HepG2 (cell line): ENCODE measurements at regions not wholly inside any gene's neighbourhood (a gene's known extent, or its start where the extent isn't known, plus 50 kb on each side); places are given as distances from the start of the nearest gene placed in this dataset.

Experiments
- ATAC-seq: fragments of 200-7000 bp; cut with Tn5 transposase; 3 replicates; pipeline ENCODE4 v1.9.1; 2020; ENCODE audit warnings: mild to moderate bottlenecking, moderate library complexity
- BruUV-seq: library from RNA; stranded (reverse); fragments of 400-500 nt; replicated peaks from 2 replicates; lab custom pipeline; 2021; lab: Mats Ljungman, UMichigan
- CTCF ChIA-PET: fragments of 300-600 bp; formaldehyde crosslinking; extraction: SDS; loops from one replicate; lab custom pipeline; 2021; ENCODE audit warnings: low total read pairs, inconsistent platforms, low intra/inter-chr PET ratio; lab: Yijun Ruan, JAX
- POLR2A ChIA-PET: fragments of 350-600 bp; sonication (Branson Sonifier 250); formaldehyde crosslinking; loops from one replicate; lab custom pipeline; 2020; ENCODE audit warnings: antibody characterized with exemption, inconsistent platforms; lab: Yijun Ruan, JAX
- DNase-seq: peaks from one replicate; pipeline ENCODE4 v3.0.0-alpha.2; 2015; ENCODE audit warnings: low spot score
- FAIRE-seq: peaks from 3 replicates; lab custom pipeline; 2011; peaks lifted over from hg19 to GRCh38; lab: Jason Lieb, UNC
- H2AFZ ChIP-seq: one replicate; pipeline ENCODE4 v1.6.1; 2011; ENCODE audit warnings: low read length, inconsistent platforms
- H3K27ac ChIP-seq: fragments of 300-600 bp; 3 replicates; pipeline ENCODE4 v1.8.0; 2011; ENCODE audit warnings: mixed run types, mild to moderate bottlenecking, mixed read lengths, low read length, inconsistent platforms; ENCODE audit not compliant: insufficient read depth; ENCODE audit errors: extremely low read length
- H3K27me3 ChIP-seq, 2 experiments: fragments of 200-600 bp in 1 of 2; 2 replicates in 1 of 2; 3 replicates in 1 of 2; pipeline versions ENCODE4 v1.6.0 to v1.8.0; 2011; ENCODE audit warnings: low read length in 2 of 2, mild to moderate bottlenecking in 2 of 2, moderate library complexity in 2 of 2, inconsistent platforms in 1 of 2; ENCODE audit not compliant: insufficient read depth in 2 of 2, control insufficient read depth in 1 of 2
- H3K36me3 ChIP-seq, 2 experiments: fragments of 200-600 bp in 1 of 2; replicated peaks in 1 of 2; 2 replicates in 1 of 2; 3 replicates in 1 of 2; pipeline versions ENCODE4 v1.5.1 to v1.8.0; 2011; ENCODE audit warnings: low read length in 2 of 2, inconsistent platforms in 1 of 2; ENCODE audit not compliant: insufficient read depth in 2 of 2, control insufficient read depth in 1 of 2
- H3K4me1 ChIP-seq: 2 replicates; pipeline ENCODE4 v1.5.1; 2012; ENCODE audit warnings: low read length, inconsistent platforms; ENCODE audit not compliant: insufficient read depth
- H3K4me2 ChIP-seq: 2 replicates; pipeline ENCODE4 v1.6.0; 2011; ENCODE audit warnings: low read depth, low read length, inconsistent platforms
- H3K4me3 ChIP-seq, 3 experiments: fragments of 200-600 bp in 1 of 3; sonication (generic), shearing (Covaris generic) in 1 of 3; replicated peaks in 1 of 3; 2 replicates each; pipeline ENCODE4 v1.5.1; 2011 to 2016; ENCODE audit warnings: low read length in 3 of 3, inconsistent platforms in 2 of 3, low read depth in 2 of 3, mild to moderate bottlenecking in 2 of 3, control low read depth in 1 of 3, mixed read lengths in 1 of 3; ENCODE audit not compliant: insufficient read depth in 1 of 3
- H3K79me2 ChIP-seq: one replicate; pipeline ENCODE4 v1.6.1; 2011; ENCODE audit warnings: low read length, inconsistent platforms; ENCODE audit not compliant: insufficient read depth
- H3K9ac ChIP-seq: 2 replicates; pipeline ENCODE4 v1.6.0; 2011; ENCODE audit warnings: mild to moderate bottlenecking, low read depth, low read length, inconsistent platforms; ENCODE audit not compliant: insufficient read depth
- H3K9me3 ChIP-seq: 2 replicates; pipeline ENCODE4 v1.5.1; 2012; ENCODE audit warnings: mild to moderate bottlenecking, low read length
- H4K20me1 ChIP-seq: 2 replicates; pipeline ENCODE4 v1.6.0; 2011; ENCODE audit warnings: inconsistent platforms, mild to moderate bottlenecking, low read length, moderate library complexity; ENCODE audit not compliant: insufficient read depth
- CSRNP2 ChIP-seq: sonication (generic); formaldehyde crosslinking; conservative IDR thresholded peaks from 2 replicates; pipeline ENCODE4 v1.8.0; 2022; ENCODE audit warnings: low read depth, missing genetic modification reagents
- HOXD1 ChIP-seq: sonication (generic); formaldehyde crosslinking; IDR thresholded peaks from 2 replicates; pipeline ENCODE4 v1.5.0; 2020; ENCODE audit warnings: missing genetic modification reagents
- KMT2B ChIP-seq: IDR thresholded peaks from 2 replicates; pipeline ENCODE4 v1.6.1; 2016; ENCODE audit warnings: missing genetic modification reagents, missing compliant biosample characterization
- MTA1 ChIP-seq: sonication (generic); formaldehyde crosslinking; IDR thresholded peaks from 2 replicates; pipeline ENCODE4 v1.4.0; 2020; ENCODE audit warnings: missing genetic modification reagents, mild to moderate bottlenecking, borderline replicate concordance
- SALL1 ChIP-seq: sonication (generic); formaldehyde crosslinking; IDR thresholded peaks from 2 replicates; pipeline ENCODE4 v1.8.0; 2022; ENCODE audit warnings: mild to moderate bottlenecking, missing genetic modification reagents
- SIN3B ChIP-seq: fragments of 150-350 bp; IDR thresholded peaks from 2 replicates; pipeline ENCODE4 v1.6.1; 2014; ENCODE audit warnings: low read length
- THAP11 ChIP-seq: IDR thresholded peaks from 2 replicates; pipeline ENCODE4 v1.6.1; 2016; ENCODE audit warnings: missing biosample characterization, missing genetic modification reagents
- ZEB1 ChIP-seq: IDR thresholded peaks from 2 replicates; pipeline ENCODE4 v1.6.1; 2012; ENCODE audit warnings: mild to moderate bottlenecking, low read depth, inconsistent platforms; ENCODE audit not compliant: insufficient replicate concordance
- ZNF253 ChIP-seq: sonication (generic); formaldehyde crosslinking; IDR thresholded peaks from 2 replicates; pipeline ENCODE4 v1.8.0; 2022; ENCODE audit warnings: mild to moderate bottlenecking, missing genetic modification reagents, borderline replicate concordance
- ZNF382 ChIP-seq: sonication (generic); formaldehyde crosslinking; IDR thresholded peaks from 2 replicates; pipeline ENCODE4 v1.5.0; 2020; ENCODE audit warnings: missing genetic modification reagents, mild to moderate bottlenecking, borderline replicate concordance
- WGBS: methylation state at CpG from one replicate; pipeline ENCODE4 v1.1.6; 2017; ENCODE audit warnings: low lambda C conversion rate; 5-methylcytosine and 5-hydroxymethylcytosine counted together
- in situ Hi-C: cut with HindIII; loops from 2 replicates; pipeline ENCODE4 v1.10.0; 2017; ENCODE audit warnings: low pct_unique_long_range_greater_than_20kb; ENCODE audit not compliant: extremely low pct_ligation_motif_present
- intact Hi-C: fragments of 100-400 bp; cut with micrococcal nuclease; formaldehyde crosslinking; loops from one replicate; pipeline ENCODE4 v1.10.0; 2022; ENCODE audit not compliant: unreplicated experiment
- TF ChIP-seq, protein P1 (sequence below): sonication (generic); formaldehyde crosslinking; conservative IDR thresholded peaks from 2 replicates; pipeline ENCODE4 v1.4.0; 2020; ENCODE audit warnings: mild to moderate bottlenecking, missing genetic modification reagents, moderate library complexity
- TF ChIP-seq, protein P2 (sequence below): sonication (generic); formaldehyde crosslinking; IDR thresholded peaks from 2 replicates; pipeline ENCODE4 v1.5.0; 2020; ENCODE audit warnings: missing genetic modification reagents, mild to moderate bottlenecking, borderline replicate concordance

- POLR2A ChIA-PET = no interaction called here
- WGBS = 55% methylated on average over 4 of the region's 4 CpGs
- no peak for FAIRE-seq
These were observed 843.2 kb upstream of the ID2 start for GRCh38 chr2:7838669-7839068.

More at GRCh38 chr2:7838669-7839068, 843.2 kb upstream of the ID2 start:
- DNase-seq (no peak), ATAC-seq (no peak)
- H3K9ac ChIP-seq = no peak overlapping the region
- intact Hi-C loops (no loop called here), in situ Hi-C loops (no loop called here)
- TF ChIP-seq, protein P1, sequence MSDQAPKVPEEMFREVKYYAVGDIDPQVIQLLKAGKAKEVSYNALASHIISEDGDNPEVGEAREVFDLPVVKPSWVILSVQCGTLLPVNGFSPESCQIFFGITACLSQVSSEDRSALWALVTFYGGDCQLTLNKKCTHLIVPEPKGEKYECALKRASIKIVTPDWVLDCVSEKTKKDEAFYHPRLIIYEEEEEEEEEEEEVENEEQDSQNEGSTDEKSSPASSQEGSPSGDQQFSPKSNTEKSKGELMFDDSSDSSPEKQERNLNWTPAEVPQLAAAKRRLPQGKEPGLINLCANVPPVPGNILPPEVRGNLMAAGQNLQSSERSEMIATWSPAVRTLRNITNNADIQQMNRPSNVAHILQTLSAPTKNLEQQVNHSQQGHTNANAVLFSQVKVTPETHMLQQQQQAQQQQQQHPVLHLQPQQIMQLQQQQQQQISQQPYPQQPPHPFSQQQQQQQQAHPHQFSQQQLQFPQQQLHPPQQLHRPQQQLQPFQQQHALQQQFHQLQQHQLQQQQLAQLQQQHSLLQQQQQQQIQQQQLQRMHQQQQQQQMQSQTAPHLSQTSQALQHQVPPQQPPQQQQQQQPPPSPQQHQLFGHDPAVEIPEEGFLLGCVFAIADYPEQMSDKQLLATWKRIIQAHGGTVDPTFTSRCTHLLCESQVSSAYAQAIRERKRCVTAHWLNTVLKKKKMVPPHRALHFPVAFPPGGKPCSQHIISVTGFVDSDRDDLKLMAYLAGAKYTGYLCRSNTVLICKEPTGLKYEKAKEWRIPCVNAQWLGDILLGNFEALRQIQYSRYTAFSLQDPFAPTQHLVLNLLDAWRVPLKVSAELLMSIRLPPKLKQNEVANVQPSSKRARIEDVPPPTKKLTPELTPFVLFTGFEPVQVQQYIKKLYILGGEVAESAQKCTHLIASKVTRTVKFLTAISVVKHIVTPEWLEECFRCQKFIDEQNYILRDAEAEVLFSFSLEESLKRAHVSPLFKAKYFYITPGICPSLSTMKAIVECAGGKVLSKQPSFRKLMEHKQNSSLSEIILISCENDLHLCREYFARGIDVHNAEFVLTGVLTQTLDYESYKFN = no peak
- no peak for TF ChIP-seq ZEB1
- no peak for TF ChIP-seq HOXD1 (CRISPR knock-in tag)
- TF ChIP-seq MTA1 (CRISPR knock-in tag) = no peak
- no peak for TF ChIP-seq SIN3B
- TF ChIP-seq, protein P2, sequence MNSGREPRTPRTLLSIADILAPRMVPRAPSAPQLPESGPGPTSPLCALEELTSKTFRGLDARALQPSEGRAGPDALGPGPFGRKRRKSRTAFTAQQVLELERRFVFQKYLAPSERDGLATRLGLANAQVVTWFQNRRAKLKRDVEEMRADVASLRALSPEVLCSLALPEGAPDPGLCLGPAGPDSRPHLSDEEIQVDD (CRISPR knock-in tag) = no peak
- no peak for TF ChIP-seq CSRNP2 (CRISPR knock-in tag)
- TF ChIP-seq KMT2B (CRISPR knock-in tag) = no peak
- no peak for TF ChIP-seq ZNF253 (CRISPR knock-in tag)
- TF ChIP-seq ZNF382 (CRISPR knock-in tag) = no peak
- no peak for TF ChIP-seq THAP11 (CRISPR knock-in tag)
- TF ChIP-seq SALL1 = no peak
- CTCF ChIA-PET = no interaction called here
- BruUV-seq = no TSS peak
- H3K4me1 ChIP-seq = peaks cover 24% of the 10 kb centered on the region
- H2AFZ ChIP-seq = no peak overlapping the region
- H3K27ac ChIP-seq = no peak overlapping the region
- no peaks in the 10 kb centered on the region for H3K79me2 ChIP-seq
- H4K20me1 ChIP-seq = no peaks in the 10 kb centered on the region
- no peak overlapping the region for H3K4me2 ChIP-seq
- H3K27me3 ChIP-seq = no peaks in the 10 kb centered on the region
- H3K9me3 ChIP-seq = no peaks in the 10 kb centered on the region
- H3K36me3 ChIP-seq = no peaks in the 10 kb centered on the region
- no peak overlapping the region for H3K4me3 ChIP-seq
